H1 (cell line): ENCODE measurements at regions not wholly inside any gene's neighbourhood (a gene's known extent, or its start where the extent isn't known, plus 50 kb on each side); places are given as distances from the start of the nearest gene placed in this dataset.

Source experiments
- BACH1 ChIP-seq: IDR thresholded peaks from 2 replicates; pipeline ENCODE4 v1.6.1; 2012; ENCODE audit warnings: low read length, improper control_type of control experiment
- CREB1 ChIP-seq: IDR thresholded peaks from 2 replicates; pipeline ENCODE4 v1.6.1; 2012; ENCODE audit warnings: inconsistent platforms
- POLR2AphosphoS5 ChIP-seq: IDR thresholded peaks from 2 replicates; pipeline ENCODE4 v1.6.1; 2011; ENCODE audit warnings: low read depth, low read length
- USF2 ChIP-seq: IDR thresholded peaks from 2 replicates; pipeline ENCODE4 v1.6.1; 2011; ENCODE audit warnings: low read length, improper control_type of control experiment

GRCh38 chr3:6807967-6808588 is 52.8 kb upstream of the GRM7 start (continued):
- TF ChIP-seq USF2 (no peak), CREB1 (no peak), BACH1 (no peak), POLR2AphosphoS5 (no peak)
